HT1080 (cell line): ENCODE measurements at regions not wholly inside any gene's neighbourhood (a gene's known extent, or its start where the extent isn't known, plus 50 kb on each side); places are given as distances from the start of the nearest gene placed in this dataset.

Experiments
- DNase-seq: peaks from one replicate; pipeline ENCODE4 v3.0.0-alpha.2; 2015; ENCODE audit warnings: low read depth

DNA sequence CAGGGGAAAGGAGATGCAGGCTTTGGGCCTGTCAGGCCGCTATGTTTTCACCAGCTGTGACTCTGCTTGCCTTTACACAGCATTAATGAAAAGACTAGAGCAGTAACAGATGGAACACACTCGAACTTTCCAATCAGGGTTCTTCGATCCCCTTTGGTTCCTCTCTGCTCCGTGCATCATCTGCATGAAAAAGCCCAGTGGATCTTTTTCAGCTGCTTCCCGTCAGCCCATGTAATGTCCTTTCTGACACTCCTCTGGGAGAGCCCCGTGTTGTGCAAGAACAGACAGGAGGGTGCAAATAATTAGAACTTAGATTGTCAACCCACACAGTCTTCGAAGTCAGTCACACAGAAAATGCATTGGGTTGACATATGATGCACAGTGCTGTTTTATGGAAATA lies 448.9 kb upstream of the ZNF462 start:
- DNase-seq, result no peak

DNA sequence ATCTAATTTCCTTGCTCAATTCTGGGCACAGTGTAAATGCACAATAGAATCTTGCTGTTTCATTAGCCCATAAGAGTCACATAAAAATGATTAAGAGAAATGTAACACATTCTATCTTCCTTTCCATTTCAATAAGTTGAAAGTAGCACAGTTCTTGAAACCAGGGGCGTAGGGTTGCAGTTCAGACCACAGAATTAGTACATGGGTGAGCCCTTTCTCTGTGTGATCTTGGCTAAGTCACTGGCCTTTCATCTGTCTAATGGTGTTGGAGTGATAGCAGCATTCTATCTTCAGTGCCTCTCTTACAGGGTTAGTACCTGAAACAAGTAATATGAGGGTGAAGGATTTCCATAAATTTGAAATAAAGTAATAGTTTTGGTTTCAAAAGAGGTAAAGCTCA lies 445.3 kb upstream of the ZNF462 start:
- no peak for DNase-seq

DNA sequence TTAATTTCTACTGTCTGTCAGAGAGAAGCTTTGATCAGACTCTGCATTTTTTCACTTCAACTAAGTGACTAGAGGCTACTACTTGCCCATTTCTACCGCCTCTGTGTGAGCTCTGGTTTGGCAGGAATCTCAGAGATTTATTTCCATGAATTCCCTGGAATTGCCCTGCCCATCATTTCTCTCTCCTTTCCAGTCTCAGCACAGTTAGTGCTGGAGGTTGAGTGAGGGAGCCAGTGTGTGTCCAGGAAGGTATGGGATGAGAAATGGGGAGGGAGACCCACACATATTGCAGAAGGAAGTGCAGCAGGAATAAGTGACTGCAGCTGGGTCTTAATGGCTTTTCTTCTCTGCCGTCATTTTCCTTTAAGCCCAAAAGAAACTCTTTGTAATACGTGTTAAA lies 443.1 kb upstream of the ZNF462 start:
- DNase-seq, result peak; percentile 7

DNA sequence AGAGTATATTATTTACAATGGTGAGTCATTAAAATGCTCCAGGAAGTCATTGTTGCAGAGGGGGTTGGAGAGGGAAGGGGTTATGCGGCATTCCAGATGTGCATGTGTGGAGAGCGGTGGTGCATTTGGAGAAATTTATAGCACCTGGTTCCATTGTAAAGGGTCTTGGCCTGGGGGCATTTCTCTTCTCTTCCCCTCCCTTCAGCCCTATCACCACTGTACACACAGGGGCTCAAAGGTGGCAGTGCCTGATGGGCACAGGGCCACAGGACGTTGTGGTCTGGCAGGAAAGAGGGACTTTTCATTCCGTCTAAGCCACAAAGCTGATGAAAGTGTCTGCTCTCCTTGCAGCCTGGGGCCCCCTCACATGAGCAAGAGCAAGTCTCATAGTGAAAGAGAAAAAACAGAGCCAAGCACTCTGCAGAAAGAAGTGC lies 442.4 kb upstream of the ZNF462 start:
- peak; percentile 87 for DNase-seq

DNA sequence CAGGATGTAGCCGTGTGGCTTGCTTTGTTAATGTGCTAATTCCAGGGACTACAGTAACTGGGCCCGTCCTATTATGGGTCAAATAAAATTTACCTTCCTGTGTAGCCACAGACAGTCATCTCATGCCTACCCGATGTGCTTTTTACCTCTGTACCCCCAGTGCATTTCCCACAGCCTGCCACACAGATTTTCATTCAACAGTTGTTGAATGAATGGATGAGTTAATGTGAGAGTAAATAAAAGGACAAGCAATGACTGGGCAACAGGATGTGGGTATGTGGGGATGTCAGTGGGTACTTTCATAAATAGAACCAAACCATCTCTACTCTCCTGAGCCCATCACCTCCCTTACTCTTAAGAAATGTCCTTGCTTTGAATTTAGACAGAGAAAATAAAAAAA lies 441.2 kb upstream of the ZNF462 start:
- peak; percentile 83 for DNase-seq

DNA sequence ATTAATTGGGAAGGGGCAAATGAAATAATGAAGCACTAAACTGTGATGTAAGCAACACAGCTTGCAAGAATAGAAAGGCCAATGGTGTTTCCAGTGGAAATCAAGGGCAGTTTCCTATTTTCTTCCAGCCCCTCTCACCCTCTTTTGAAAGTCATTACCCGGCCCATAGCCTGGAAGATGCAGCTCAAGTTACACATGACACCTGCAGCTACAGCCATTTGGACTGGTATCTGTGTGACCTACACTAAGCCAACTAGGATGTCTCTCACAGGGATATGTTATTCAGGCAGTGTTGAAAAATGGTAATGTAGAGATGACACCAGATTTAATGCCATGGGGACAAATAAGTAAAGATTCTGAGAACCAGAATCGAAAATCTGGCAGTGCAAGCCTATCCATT lies 439.4 kb upstream of the ZNF462 start:
- no peak for DNase-seq

DNA sequence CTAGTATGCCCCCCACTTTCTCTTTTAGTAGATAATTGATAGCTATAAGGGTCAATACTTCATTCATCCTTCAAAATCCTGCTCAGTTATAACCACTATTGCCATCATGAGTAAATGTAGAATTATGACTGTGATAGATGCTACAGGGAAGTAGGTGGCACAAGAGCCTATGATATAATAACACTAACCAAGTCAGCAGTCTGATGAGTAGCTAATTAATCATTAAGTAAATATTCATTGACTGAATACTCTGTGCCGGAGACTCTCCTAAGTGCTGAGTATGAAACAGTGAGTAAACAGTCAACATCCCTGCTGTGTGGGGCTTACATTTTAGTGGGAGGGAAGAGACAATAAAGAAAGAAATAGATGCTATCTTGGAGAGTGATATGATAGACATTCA lies 430.3 kb upstream of the ZNF462 start:
- peak; percentile 32 for DNase-seq

DNA sequence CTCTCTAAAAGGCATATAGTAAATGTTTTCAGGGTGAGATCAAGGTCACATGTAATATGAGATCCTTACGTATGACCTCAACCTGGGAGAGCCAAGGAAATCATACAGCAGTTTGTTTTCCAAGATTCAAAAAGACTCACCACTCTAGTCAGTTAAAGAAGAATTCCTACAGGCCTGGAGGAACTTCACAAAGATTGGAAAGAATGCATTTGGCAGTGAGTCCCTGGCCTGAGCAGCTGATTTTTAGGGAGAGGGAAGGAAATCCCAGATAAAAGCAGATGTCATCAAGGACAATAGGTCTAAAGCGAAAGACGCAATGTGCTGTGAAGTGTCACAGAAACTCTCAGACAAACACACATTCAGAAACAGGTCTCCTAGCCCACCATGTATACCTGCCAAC lies 424.0 kb upstream of the ZNF462 start:
- peak; percentile 40 for DNase-seq

DNA sequence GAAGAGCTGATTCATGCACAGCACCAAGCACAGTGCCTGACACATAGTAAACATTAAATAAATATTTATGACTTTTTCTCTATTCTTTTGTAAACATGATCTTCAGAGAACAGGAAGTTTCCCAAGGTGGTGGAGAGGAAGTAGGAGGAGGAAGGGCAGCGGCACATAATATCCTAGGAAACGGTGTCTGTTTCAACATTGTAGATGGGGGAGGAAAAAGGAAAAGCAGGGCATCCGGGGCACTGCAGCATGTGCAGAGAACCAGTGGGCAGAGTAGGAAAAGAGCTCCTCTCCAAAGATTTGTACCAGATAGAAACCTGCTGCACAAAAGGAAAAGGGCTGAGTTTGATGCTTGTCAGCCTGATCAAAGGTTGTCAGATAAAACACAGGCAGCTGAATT lies 421.7 kb upstream of the ZNF462 start:
- DNase-seq, result no peak

DNA sequence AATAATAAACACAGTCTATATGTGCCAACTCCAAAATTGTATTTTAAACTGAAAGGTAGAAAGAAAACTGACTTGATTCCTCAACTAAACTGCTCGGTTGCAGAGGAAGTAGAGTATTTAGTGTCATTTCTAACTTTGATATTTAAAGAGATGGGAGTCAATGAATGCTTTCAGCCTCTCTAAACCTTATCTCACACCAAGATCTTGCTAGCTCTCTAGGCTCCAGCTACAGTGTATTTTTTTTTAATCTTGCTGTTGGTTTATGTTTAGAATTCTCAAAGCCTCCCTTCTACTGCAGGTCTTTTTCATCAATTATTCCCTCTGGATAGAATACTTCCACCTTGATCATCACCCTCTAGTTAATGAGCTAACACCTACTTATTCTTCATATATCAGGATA lies 419.4 kb upstream of the ZNF462 start:
- DNase-seq, result no peak

DNA sequence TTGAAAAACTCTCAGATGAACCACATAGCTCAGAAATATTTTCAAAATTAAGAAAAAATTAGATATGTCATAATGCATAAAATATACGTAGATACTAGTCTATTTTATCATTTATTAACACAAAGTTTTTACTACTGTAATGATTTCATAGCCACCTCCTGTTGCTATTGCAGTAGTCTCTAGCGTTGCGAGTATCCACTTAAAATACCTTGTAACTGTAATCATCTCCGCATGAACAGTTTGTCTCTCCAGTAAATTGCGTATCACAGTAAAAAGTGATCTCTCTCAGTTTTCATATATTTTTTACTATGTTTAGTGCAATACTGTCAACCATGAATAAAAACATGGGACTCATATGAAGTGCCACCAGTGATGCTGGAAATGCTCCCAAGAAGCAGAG lies 417.9 kb upstream of the ZNF462 start:
- DNase-seq, result no peak

DNA sequence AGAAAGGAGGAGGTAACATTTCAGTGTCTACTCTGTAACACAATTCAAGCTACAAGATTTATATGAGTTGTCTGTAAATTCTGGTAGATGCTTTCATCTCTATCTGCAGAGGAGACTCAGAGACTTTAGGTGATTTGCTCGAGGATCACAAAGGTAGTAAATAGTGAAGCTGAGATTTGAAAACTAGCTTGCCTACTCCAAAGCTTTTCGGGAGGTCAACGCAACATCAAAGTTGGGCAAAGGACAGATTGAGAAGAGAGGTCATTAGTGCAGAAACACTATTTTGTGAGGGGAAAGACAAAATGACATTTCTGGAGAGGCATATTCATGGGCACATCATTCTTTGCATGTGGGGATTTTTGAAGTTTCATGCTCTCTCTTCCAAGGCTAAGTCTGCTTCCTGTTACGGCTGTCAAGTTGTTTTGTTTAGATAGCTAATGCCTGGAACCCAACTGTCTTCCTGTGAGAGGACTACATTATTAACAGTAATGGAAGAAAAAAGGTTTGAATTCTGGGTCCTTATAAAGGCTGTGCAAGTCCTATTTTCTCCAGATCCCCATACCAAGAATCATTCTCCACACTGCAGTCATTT lies 413.5 kb upstream of the ZNF462 start:
- DNase-seq, result no peak

DNA sequence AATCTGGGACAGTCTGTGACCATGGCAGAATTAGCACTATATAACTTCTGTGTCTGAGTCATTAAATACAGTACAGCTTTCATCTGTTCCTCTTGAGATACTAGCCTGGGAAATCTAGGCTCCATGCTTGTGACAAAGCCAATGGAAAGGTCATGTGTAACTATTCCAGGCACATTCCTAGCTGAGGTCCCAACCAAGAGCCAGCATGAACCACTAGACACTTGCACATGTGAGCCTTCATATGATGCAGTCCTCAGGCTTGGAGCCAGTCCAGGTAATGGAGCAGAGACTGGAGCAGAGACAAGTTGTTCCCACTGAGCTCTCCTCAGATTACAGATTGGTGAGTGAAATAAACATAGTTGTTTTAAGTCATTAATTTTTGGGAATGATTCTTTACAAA lies 412.4 kb upstream of the ZNF462 start:
- no peak for DNase-seq

DNA sequence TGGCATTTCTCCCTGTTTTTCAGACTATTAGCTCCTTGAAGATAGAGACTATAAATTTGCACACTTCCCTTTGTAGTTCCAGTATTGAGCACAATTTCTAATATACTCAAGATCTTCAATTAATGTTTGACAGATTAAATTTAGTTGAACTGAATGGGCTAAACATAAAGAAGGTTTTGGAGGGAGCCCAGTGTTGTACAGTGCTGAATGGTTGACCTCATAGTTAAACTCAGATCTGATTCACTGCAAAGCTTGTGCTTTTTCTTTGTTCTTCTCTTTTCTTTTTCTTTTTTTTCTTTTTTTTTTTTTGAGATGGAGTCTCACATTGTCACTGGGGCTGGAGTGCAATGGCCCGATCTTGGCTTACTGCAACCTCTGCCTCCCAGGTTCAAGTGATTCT lies 411.7 kb upstream of the ZNF462 start:
- no peak for DNase-seq

DNA sequence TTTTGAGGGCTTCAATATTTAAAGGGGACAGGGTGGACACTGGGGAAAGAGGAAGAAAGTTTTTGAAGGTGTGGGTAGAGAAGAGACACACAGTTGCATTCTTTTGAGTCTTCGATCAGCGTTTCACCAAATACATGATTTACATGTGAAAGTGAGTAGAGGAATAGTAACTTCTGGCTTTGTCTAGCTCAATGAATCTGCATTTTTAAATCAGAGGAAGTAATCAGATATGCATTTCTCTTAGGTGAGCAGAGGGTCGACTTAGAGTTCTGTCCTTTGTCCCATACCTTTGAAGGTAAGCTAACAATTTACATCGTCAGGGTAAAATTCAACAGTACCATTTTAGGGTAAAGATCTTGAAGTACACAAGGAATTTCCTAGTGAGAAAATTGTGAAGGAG lies 406.4 kb upstream of the ZNF462 start:
- DNase-seq, result no peak

DNA sequence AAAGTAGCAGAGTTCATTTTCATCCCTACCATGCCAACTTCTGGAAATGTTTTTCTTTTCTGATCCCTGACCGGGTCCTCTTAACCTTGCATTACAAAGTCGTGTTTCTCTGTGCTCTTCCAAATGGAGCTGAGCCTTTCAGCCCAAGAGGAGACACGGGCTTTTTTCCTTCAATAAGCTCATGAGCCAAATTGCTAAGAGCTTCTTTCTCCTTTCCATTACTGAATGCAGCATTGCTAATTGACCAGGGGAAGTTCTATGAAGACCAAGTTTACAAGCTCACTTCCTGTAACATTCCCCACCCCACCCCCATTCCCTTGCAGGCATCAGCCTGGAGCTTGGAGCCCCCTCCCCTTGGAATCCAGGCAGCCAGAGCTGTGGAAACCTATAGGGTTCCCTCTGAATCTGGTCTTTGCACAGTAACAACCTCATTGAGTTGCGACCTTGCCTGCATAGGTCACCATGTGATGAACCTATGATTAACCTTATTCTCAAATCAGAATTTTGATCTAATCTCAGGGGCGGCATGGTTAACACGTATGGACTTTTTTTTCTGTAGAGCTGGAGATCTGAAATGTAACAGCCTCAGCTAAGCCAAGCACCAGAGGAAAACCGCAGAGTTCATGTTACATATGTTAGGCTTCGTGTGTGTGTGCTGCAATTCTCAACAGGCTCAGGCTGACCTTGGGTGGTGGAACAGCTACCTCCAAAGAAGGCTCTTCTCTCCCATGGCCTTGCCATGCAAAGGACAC lies 395.7 kb upstream of the ZNF462 start:
- DNase-seq, result no peak

DNA sequence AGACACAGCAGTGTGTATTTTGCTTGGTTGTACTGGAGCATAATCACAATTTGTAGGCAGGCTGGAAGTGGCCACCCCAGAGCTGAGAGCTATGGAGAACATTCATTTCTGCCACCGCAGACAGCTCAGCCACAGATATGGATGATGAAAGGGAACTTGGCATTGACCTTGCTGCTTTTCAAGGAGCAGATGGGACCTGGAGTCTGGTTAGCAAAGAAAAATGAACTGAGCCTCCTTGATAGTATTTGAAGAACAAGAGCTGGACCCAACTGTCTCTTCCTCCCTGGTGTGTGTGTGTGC lies 395.2 kb upstream of the ZNF462 start:
- no peak for DNase-seq

DNA sequence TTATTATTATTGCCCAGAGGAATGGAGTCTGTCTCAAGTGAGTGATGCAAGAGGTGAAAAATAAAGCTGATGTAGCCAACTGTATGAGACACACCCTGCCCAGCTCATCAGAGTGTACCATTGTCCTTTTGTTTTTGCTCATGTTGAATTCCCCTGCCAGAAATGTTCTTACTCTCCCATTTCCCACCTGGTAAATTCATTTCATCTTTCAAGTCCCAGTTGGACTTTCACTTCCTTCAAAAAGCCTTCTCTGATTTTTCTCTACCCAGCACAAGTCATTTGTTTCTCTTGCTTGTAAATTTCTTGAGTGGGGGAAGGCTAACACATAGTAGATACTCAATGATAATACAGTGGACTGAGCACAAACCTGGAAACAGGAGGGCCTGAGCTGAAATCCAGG lies 394.5 kb upstream of the ZNF462 start:
- DNase-seq, result no peak

DNA sequence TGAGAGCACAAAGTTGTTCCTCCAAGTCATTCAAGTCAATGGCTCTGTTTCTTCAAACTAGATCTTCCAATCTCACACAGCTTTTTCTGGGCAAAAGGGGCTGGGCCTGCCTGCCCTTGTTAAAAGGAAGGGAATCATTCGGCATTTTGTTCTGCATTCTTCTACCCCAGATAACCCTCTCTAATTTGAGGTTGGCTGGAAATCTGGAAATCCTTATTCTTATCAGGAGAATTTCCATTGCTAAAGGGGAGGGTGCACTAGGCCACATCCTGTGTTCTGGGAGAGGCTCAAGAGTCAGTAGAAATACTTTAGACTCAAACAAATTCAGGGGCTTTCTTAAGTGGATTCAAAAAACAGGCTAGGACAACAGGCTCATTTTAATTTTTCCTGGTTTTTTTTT lies 384.7 kb upstream of the ZNF462 start:
- no peak for DNase-seq

DNA sequence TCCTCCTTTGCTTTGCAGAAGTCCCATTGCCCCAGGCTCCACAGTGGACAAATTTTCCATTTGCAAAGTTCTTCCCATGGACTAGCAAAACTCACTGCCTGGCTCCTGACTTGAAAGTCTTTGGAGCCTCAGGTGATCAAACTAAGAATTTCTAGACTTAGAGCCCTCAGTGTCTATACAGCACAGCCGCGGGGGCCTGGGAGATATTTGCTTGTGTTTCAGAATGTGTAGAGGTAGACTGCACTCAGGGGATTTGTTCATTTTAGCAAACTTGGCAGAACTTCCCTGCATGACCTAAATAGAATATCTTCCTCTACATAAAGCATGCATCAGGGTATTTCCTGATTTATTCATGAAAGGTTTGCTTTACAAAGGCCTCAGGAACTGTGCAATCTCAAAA lies 384.2 kb upstream of the ZNF462 start:
- DNase-seq, result no peak

DNA sequence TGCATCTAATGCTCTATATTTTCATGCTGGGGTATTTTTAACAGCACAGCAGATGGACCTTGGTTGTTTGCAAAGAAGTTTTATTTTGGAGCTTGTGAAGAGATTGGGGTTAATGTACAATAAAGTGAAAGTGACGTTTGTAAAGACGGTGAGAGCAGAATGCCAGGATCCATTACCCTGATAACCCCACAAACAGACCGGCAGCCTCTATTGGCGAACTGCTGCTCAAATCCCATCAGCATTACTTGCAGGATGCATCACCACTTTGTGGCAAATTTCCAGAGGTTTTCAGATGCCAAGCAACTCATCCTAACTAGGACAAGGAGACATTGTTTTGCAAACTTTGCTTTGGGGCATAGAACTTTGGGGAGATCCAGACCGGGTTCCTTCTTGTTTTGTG lies 383.3 kb upstream of the ZNF462 start:
- peak; percentile 59 for DNase-seq

DNA sequence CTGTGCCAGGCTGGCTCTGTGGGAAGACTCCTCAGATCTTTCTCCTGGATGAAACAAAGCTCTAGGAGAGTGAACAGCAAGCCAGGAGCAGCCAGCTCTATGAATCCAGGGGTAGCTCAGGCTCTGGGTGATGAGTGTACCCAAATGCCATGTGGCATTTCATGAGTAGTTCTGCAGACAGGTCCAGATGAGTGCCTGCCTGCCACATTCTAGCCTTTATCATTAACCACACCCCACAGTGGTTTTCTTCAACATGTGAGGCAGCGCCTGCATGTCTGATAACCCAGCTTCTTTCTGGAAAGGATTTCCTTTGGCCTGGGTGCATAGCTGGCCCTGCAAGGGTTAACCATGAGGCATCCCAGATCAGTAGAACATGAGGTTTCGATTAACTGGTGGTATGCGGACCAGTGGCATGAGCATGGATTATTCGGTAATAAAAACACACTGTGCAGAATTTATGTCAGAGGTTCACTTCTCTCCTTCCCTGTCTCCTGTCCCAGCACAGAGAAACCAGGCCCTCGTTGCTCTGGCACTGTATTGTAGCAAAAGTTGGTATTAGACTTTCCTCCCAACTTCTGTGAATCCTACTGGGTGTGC lies 381.9 kb upstream of the ZNF462 start:
- DNase-seq, result no peak

DNA sequence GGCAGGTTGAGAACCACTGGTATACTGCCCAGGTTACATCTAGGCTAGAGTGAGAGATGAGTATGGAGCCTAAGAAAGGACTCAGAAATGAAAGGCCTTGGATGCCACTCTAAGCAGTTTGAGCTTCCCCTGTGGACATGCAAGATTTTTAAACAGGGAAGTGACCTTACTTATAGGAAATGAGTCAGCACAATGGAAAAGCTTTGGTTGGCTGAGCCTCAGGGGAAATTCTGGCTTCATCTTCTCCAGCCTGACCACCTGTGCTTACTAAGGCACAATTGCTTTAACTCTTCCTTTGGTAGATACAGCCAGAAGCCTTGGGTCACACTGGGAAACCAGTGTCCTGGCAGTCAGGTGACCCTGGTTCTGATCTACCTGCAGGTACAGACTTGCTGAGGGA lies 380.2 kb upstream of the ZNF462 start:
- DNase-seq, result peak; percentile 80
